ENCODE measurements at regions not wholly inside any gene's neighbourhood (a gene's known extent, or its start where the extent isn't known, plus 50 kb on each side); places are given as distances from the start of the nearest gene placed in this dataset.

GRCh38 chr5:40394698-40395097 lies 285.0 kb upstream of the PTGER4 start:
- TF ChIP-seq CTCF (IDR thresholded peaks at IDR 0.05): no peak
- no peak for TF ChIP-seq POLR2A (IDR thresholded peaks at IDR 0.05)

Data from uterus (tissue), 2 donors.